GM20000 (cell line): ENCODE measurements at regions not wholly inside any gene's neighbourhood (a gene's known extent, or its start where the extent isn't known, plus 50 kb on each side); places are given as distances from the start of the nearest gene placed in this dataset.

Experiments used
- DNase-seq: peaks from one replicate; pipeline ENCODE4 v3.0.0; 2012; ENCODE audit warnings: low spot score
- TF ChIP-seq, protein P1 (sequence below): IDR thresholded peaks from 2 replicates; pipeline ENCODE4 v1.5.1; 2012; ENCODE audit warnings: mild to moderate bottlenecking, control low read depth; ENCODE audit errors: extremely low read depth, missing control alignments

DNA sequence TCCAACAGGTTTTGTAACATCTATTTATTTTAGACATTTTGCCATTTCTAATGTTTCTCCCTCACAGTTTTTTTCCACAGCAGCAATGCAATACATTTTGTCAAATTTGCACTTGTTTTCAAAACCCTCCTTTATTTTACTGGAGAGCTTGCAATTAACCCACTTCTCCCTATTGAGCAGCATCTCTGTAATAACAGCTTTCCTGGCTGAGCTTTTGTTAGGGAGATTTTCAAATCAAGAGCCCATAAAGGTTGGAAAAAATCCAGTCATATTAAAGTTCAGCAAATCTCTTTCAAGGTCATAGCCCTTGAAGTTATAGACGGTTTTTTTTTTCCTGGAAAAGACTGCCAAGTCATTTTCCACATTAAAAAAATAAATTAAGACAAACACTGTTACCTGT lies 450.6 kb upstream of the TENM3 start:
- DNase-seq: no peak
- TF ChIP-seq, protein P1, sequence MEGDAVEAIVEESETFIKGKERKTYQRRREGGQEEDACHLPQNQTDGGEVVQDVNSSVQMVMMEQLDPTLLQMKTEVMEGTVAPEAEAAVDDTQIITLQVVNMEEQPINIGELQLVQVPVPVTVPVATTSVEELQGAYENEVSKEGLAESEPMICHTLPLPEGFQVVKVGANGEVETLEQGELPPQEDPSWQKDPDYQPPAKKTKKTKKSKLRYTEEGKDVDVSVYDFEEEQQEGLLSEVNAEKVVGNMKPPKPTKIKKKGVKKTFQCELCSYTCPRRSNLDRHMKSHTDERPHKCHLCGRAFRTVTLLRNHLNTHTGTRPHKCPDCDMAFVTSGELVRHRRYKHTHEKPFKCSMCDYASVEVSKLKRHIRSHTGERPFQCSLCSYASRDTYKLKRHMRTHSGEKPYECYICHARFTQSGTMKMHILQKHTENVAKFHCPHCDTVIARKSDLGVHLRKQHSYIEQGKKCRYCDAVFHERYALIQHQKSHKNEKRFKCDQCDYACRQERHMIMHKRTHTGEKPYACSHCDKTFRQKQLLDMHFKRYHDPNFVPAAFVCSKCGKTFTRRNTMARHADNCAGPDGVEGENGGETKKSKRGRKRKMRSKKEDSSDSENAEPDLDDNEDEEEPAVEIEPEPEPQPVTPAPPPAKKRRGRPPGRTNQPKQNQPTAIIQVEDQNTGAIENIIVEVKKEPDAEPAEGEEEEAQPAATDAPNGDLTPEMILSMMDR: no peak

DNA sequence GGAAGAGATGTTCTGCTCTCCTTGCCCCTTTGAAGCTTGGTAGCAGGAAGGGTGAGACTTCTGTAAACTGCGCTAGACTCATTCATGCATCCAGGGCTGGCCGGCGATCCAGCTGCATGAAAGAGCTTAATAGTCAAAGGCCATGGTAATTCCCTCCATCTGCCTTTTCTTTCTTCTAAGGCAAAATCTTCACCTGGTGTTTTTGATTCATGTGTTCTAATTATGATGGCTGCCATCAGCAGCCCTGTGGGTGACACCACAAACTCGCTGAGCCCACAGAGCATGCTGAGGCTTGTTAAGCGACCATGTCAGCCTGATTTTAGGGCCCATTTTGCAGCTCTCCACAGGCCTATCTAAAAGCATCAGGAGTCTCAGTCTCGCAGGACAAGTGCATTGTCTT lies 450.1 kb upstream of the TENM3 start:
- TF ChIP-seq, protein P1: no peak
- no peak for DNase-seq

DNA sequence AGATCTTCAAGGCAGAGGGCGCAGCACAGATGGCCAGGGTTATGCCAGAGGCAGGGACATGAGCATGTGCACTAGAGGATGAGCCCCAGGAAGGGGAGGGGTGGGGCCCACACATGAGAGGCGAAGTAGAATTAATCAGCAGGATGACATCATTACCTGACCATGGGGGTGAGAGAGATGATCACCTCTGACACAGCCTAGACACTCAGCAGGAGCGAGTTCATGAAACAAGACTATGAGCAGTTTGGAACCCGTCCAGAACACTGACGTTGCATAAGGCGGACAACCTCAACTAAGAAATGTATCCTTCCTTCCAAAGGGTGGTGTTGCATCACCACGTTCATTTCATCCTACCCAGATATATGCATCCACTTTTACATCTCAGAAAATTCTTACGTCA lies 446.7 kb upstream of the TENM3 start:
- TF ChIP-seq, protein P1: no peak
- no peak for DNase-seq

DNA sequence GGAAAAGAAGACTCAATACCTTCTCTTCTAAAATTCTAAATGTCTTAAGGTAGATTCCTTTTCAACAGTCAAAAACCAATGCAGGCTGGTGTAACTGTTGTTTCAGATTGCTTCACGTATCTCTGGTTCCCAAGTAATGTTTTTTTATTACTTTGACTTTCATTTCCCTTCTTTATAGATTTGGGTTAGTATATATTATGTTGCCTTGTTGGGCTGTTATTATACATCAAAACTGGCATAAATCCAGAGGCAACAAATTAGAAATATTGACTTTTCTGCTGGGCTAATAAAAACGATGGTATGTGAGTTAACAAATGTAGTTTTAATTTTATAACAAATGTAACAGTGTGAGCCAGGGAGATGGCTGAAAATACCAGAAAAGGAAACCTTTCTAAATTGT lies 444.7 kb upstream of the TENM3 start:
- no peak for DNase-seq
- TF ChIP-seq, protein P1: no peak

DNA sequence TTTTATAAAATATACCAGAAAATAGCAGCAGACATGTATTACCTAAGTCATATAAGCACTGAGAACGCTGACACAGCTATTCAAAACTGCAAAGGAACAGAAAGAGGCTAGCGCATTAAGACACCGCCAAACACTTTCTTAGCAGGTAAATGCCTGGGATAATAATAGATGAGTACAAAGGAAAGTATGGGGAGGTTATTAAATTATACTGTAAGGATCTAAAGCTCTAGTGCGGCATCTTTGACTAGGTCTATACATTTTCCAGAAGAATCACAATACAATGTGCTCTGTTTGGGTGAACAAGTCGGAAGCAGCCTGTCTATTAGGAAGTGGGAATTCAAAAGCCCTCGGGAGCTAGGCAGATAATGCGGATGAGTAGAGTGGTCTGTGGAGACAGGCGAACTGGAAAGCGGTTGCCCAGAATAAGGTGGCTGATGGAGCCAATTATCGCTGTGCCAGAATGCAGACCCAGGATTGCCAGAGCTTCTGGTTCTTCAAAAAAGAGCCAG lies 443.6 kb upstream of the TENM3 start:
- TF ChIP-seq, protein P1: no peak
- no peak for DNase-seq

DNA sequence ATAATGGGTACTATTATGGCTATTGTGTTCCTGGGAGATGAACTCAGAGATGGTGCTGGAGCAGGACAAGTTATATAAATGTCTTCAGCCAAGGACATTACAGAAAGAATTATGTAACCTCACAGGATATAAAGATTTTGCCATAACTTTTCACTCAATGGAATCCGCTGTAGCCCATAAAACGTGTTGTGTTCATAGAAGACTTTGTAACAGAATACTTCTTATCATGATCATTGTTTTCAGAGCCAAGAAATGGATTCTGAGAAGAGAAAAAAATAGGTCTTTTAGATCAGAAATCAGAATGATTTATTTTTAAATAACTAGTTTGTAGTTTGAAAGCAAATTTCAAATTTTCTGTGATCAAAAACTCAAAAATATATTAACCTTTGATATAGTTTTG lies 441.0 kb upstream of the TENM3 start:
- no peak for DNase-seq
- TF ChIP-seq, protein P1: no peak

DNA sequence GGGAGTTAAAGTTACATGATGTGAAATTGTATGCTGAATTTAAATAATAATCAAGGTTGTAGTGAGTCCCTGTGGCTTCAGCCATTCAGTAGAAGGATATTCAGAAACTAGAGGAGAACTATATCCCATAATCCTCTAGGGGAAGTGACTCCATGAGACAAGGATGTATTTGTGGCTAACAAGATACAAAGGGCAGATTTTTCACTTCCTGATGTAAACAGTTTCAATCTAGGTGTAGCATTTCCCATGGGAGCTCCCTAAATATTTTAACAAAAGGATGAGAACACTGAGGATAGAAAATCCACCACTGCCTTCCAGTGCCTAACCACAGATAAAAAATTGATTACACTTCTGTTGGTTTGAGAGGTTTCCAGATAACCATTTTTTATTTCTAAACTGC lies 435.4 kb upstream of the TENM3 start:
- no peak for DNase-seq
- TF ChIP-seq, protein P1: no peak
